ENCODE measurements at regions not wholly inside any gene's neighbourhood (a gene's known extent, or its start where the extent isn't known, plus 50 kb on each side); places are given as distances from the start of the nearest gene placed in this dataset.
"Not testable (repeated sequence)": the region's sequence is repeated elsewhere in the genome, so short reads cannot be mapped to it uniquely, and the experiment has no call there.

DNA sequence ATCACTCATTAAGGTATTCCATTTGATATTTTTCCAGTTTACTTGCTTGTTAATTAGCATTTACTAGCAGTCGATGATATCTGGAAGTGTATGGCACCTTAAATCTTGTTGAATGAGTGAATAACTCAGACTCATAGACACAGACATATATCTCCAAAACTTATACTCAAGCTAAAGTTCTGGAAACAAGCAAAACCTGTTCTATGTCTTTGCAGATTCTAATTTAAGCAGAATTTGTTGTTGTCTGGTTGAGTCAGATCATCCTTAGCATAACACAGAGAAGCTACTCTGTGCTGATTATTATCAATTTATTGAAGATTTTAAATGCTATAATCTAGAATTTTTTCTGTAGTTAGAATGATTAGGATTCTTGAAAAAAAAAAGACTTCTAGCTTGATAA lies 296.2 kb downstream of the MDFIC start:
- DNase-seq (ENCODE audit: low spot score), result peak; percentile 58

DNA sequence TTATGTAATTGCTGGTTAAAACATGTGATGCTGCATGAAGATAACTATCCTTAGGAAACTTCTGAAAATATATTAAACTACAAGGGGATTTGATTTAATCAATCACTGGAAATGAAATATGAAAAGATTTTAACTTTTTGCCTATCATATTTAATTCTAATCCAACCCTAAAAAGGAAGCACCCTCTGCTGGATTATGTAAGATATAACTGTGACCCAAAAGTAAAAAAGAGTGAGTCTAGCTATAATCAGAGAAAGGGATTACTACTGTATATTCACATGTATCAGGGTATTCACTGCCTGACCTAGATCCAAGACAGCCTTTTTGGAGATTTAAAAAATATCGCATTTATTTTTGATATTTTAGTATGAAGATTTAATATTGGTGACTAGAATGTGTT lies 295.5 kb downstream of the MDFIC start:
- no peak for DNase-seq (ENCODE audit: low spot score)

DNA sequence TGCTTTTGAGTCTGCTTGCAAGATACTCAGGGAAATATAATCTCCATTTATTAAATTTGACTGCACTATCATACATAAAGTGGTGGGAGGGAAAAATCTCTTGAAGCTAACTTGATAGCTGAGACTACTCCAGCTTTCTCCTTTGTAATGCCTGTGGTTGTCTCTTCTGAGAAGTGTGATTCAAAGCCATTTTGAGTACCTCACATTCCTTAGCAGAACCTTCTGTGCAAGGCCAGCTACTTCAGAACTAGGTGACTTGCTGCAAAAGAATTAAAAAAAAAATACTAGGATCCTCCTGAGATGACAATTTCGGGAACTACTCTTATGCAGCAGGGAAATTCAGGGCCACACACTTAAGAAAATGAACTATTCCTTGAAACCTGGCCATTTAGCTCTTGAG lies 294.8 kb downstream of the MDFIC start:
- DNase-seq (ENCODE audit: low spot score), result no peak

DNA sequence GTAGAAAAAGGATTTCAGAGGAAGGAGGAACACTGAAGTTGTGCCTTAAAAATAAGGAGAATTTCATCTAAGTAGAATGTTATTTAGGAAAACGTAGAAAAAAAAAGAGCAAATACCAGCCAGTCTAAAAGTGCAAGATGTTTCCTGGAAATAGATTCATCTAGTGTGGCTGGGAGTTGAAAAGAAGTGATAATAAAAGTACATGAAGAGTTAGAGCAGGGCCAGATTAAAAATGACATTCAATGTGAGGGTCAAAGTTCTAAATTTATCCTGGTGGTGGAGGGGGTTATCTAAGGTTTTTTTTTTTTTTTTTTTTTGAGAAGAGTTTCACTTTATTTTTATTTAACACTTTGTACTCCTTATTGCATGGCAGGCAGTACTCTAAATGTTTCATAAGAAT lies 289.3 kb downstream of the MDFIC start:
- no peak for DNase-seq (ENCODE audit: low spot score)

DNA sequence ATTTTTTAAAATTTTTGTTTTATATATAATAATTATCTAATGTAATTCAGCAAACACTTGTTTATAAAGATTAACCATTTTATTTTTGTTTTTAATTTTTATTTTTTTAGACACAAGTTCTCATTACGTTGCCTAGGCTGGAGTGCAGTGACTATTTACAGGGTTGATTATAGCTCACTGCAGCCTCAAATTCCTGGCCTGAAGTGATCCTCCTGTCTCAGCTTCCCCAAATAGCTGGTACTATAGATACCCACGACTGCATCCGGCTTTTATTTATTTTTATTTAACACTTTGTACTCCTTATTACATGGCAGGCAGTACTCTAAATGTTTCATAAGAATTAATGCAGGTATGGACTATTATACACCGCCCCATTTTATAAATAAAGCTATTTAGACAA lies 288.7 kb downstream of the MDFIC start:
- no peak for DNase-seq (ENCODE audit: low spot score)

DNA sequence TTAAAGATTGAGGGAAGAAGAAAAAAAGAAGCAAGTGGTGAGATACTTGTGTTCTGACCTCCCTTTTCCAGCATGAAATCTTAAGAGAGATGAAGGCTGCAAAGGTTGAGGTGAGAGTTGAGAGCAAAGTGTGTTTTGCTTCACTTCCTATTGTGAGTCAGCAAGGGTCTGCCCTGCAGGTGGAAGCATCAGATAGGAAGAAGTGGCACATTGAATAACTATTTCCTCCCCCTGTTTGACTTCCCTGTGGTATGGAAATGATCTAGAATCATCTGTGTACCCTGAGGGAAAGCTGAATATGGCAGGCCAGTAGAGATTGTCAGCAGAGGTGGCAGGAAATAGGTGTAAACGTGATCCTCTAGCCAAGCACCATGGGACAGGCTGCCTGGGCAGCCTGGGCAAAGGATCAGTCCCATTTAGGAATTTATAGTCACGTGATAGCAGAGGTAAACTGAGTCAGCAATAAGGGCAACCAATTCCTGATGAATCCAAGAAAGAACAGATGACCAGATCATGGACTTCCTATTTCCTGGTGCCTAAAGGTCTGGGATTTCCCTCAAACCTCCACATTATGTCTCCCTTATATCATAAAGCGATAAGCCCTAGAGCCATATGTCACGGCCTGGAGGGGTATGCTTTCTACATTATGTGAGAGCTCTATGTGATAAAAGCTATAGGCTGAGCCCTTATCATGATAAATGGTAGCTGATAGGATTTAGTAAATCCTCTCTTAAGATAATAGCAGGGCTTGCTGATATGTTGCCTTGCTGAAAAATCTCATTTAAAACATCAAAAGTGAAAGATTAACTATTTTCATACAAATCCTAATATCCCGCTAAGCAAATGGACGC lies 287.0 kb downstream of the MDFIC start:
- peak; percentile 90 for DNase-seq (ENCODE audit: low spot score)

DNA sequence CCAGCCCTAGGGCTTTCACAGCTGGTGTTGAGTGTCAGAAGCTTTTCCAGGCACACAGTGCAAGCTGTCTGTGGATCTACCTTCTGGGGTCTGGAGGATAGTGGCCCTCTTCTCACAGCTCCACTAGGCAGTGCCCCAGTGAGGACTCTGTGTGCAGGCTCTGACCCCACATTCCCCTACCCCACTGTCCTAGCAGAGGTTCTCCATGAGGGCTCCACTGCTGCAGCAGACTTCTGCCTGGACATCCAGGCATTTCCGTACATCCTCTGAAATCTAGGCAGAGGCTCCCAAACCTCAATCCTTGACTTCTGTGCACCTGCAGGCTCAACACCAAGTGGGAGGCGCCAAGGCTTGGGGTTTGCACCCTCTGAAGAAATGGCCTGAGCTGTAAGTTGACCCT lies 284.5 kb downstream of the MDFIC start:
- not testable (repeated sequence) for DNase-seq (ENCODE audit: low spot score)

DNA sequence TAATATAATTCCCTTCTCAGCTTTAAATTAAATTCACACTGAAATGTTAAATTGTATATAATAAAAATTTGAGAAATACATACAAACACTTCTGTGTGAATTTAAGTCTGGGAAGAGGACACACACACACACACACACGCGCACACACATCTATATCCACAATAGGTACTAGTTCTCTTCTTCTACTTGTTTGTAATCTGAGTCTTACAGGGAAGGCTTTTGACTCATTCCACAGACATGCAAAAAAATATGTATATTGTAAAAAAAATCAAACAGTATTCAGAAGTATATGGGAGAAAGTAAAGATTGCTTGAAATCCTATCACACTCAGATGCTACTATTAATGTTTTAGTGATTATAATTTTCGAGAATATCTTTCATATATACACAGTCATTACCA lies 276.2 kb downstream of the MDFIC start:
- DNase-seq (ENCODE audit: low spot score), result no peak

DNA sequence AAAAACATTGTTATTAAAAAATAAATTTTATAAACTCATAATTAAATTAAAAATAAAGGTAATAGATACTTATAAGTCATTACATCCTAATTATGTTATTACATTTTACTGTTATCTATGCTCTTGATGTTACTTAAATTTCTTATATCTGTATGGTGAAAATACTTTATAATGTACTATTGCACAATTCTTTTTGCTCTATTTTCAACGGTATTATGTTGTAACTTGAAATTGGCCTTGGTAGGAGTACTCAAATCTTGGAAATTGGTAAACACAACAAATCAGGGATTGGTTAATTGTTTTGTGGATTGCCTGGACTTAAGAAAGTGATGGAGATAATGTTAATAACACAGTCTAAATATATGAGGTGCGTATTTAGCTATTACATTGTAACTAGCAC lies 273.3 kb downstream of the MDFIC start:
- DNase-seq (ENCODE audit: low spot score), result no peak

DNA sequence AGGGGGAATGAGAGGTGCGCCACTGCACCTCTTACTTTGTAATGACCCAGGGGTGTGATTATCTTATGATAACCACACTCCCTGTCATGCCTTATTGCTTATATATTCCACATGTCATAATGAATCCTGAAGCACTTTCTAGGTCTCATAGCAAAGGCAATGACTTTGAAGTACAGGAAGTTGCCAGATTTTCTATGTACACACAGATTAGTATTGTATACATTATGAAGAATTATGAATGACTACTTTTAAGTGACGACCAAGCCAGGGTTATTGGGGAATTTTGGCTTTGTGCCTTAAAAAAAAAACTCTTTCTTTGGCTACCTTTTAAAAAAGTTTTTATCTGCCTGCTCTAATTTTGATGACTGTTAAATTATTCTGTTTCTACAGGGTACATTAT lies 269.6 kb downstream of the MDFIC start:
- no peak for DNase-seq (ENCODE audit: low spot score)

DNA sequence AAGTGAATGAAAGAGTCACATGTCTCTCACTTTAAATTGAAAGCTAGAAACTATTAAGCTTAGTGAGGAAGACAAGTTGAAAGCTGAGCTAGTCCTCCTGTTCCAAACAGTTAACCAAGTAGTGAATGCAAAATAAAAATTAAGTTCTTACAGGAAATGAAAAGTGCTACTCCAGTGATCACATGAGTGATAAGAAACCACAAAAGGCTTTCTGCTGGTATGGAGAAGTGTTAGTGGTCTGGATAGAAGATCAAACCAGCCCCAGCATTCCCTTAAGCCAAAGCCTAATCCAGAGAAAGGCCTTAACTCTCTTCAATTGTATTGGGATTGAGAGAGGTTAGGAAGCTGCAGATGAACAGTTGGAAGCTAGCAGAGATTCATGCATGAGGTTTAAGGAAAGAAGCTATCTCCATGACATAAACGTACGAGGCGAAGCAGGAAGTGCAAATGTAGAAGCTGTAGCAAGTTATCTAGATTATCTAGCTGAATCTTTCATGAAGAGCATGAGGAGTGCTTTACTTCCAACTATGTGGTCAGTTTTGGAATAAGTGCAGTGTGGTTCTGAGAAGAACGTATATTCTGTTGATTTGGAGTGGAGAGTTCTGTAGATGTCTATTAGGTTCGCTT lies 261.6 kb downstream of the MDFIC start:
- DNase-seq (ENCODE audit: low spot score), result no peak

DNA sequence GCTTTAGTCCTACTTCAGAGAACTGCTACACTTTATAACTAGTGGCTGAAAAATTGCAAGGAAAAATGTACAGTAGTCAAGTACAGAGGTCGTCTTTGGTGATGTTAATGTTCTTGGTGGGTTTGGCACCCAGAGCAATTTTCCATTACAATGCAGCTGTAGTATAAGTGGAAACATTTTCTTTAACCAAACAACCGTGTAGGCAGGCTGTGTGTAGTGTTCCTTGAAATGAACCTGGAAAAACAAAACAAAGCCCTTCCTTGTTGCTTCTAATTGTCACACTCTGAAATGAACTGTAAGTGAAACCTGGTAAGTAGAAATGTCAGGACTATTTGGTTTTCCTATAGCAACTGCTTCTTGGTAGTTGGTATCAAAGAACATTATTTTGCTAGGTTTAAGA lies 256.9 kb downstream of the MDFIC start:
- no peak for DNase-seq (ENCODE audit: low spot score)

DNA sequence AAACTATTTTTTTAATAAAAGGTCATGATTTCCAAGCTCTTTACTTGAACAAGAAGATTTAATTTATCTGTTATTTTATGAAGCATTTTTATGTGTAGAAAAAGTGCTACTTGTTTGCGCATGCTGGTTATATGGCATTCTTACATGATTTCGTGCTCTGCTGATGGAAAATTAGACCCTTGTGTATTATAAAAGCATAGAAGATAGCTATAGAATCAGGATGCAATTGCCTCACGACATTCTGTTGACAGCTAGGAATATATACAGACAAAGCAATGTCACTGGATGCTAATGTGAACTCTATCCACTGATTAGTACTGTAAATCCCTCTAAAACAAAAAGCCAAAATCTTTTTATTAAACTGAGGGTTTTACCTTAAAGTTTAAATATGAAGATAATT lies 255.9 kb downstream of the MDFIC start:
- DNase-seq (ENCODE audit: low spot score), result no peak

DNA sequence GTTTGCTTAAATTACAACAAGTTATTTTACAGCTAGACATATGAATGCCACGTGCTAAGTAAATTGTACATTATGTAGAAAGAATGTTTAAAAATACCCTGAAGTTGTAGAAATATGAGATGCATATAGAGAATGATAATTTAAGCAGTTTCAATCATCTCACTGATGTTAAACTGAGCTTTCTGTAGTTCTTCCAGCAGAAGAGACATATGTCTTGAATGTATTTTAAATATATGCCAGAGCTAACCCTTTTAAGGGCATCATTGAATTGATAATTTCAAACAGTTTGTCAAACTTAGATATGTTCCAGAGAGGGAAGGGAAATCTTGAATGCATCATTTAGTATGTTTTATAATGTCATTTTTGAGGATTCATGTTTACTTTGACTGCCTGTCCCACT lies 255.2 kb downstream of the MDFIC start:
- no peak for DNase-seq (ENCODE audit: low spot score)

DNA sequence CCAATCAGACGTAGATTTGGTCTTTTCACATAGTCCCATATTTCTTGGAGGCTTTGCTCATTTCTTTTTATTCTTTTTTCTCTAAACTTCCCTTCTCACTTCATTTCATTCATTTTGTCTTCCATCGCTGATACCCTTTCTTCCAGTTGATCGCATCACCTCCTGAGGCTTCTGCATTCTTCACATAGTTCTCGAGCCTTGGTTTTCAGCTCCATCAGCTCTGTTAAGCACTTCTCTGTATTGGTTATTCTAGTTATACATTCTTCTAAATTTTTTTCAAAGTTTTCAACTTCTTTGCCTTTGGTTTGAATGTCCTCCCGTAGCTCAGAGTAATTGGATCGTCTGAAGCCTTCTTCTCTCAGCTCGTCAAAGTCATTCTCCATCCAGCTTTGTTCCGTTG lies 250.5 kb downstream of the MDFIC start:
- DNase-seq (ENCODE audit: low spot score), result not testable (repeated sequence)

DNA sequence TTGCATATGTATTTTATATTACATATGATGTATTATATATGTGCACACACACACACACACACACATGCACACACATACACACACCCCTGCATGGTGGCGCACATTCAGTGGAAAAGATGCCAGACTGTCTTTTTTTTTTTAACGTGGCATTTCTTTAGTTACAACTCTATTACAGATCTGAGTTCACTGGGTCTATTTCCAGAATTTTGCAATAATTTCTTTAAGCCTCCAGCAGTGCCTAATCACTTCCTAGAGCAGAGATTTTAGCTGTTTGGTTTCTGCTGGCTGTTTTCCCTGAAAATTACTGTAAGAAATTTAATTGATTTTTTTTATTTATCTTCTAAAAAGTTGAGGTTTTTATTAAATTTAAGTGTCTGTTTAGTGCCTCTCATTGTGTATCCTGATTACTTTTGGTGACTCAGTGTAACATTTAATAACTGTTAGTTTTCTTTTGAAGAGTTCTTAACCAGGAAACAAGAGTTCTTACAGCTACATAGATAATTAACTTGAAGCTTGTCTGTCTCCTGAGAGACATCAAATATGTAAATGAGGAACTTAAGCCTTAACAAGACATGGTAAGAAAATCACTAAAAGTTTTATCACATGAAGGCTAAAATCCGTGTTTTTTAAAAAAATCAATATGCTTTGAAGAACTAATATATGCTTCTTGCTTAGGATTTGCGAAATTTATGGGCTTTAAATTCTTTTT lies 232.0 kb downstream of the MDFIC start:
- peak; percentile 15 for DNase-seq (ENCODE audit: low spot score)

DNA sequence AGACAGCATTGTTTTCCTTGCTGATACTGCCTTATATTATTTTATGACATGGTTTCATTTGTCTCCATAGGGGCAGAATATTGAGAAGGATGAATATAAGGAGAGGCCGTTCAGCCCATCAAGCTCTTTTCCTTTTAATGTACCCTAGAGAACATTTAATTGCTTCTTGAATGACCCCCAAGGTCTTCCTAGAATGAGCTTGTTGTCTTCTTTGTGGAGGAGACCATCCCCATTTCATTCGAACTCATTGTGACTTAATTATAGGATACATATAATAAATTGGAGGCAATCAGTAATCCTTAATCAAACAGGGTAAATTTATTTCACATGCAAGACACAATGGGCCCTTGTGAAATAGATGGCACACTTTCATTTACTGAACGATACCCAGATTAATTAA lies 231.3 kb downstream of the MDFIC start:
- DNase-seq (ENCODE audit: low spot score), result no peak

DNA sequence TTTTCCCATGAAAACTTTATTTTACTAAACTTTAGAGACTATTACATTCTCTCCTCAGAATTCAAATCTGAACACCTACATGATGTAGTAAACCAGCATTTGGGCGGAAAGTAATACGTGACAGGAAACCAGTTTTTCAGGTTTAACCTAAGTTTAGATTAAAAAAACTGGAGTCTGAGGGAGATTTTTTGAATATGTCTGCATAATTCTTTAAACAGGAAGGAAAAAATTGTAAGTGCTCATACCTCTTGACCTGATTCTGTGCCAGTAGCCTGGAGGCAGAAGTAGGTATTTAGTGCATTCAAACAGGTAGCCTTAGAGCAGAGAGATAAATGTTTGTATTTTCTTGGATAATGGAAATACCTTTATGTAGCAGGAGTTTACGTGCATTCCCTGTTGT lies 224.3 kb downstream of the MDFIC start:
- DNase-seq (ENCODE audit: low spot score), result peak; percentile 80

DNA sequence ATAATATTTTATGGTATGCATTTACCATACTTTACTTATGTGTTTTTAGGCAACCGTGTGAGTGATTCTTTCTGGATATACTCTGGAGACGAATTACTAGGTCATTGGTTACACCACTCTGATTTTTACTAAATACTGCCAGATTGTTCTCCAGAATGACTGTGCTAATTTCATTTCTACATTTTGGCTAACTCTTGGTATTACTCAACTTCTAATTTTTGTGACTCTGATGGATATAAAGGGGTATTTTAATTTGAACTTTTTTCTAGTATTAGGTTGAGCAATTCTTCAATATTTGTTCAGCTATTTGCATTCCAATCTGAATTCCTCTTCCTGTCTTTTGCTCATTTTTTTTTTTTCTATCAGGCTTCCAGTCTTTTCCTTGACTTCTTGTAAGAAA lies 223.6 kb downstream of the MDFIC start:
- no peak for DNase-seq (ENCODE audit: low spot score)

DNA sequence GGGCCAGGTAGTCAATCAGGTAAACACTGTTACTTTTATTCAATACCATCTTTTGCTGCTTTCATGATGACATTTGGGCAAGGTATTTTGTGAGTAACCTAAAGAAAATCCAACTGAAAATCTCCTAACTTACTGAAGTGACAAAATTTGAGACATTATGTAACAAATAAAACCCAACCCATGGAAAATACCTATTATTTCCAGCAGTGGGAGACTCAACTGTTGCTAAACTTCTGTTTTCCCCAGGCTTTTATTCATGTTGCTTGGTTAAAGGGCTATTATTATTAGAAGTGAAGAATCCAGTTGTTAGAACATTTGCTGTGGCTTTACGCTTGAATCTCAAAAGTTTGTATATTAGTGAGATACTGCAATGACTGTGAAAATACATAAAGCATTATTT lies 215.9 kb downstream of the MDFIC start:
- no peak for DNase-seq (ENCODE audit: low spot score)

DNA sequence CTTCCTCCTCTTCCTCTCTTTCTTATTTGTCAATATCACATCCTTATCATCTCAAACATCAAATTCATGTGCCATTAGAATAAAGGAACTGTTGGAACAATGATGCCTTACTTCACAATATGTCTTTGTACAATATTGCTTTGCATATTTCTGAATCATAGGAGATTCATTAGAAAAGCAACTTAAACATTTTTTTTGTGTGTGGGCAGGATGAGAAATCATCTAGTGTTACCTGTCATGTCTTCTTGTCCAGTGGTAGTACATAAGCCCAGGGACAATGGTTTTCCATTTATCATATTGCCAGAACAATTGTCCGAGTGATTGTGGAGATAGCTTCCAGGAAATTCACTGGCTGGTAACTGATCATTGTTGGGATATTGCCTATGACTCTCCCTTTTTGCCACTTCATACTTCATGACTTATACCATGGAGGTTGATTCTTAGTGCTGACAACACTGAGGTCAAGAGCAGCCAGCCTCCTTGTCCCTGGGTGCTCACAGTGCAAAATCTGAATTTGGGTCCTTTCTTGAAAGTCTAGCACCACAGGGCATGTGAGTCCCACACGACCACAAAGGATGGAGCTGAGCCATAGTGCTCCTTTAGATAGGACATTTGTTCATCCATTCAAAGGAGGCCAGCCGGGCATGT lies 215.0 kb downstream of the MDFIC start:
- no peak for DNase-seq (ENCODE audit: low spot score)

DNA sequence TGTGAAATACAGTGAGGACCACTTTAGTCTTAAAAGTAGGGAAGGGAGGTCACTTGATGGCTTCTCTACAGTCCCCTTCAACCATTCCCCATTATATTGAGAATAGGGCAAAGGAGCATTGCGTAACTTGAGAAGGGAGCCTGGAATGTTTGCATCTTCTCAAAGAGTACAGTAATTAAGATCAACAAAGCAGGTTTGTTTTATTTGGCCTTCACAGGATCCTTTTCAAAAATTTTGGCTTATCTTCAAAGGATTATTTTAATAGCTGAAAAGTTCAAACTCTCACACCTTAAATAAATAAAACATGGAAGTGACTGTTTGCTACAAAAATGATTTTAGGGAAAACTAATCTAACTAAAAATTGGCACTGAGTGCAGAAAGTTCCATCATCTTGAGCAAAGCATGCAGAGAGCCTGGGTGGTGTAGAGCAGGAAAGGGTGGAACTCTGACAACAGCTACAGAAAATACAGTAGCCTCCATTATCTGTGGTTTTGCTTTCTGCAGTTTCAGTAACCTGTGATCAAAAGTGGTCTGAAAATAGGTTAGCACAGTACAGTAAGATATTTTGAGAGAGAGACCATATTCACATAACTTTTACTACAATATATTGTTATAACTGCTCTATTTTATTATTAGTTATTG lies 214.0 kb downstream of the MDFIC start:
- no peak for DNase-seq (ENCODE audit: low spot score)

Data from umbilical cord (tissue), 1 donor.